Osteocyte (in vitro differentiated cells): ENCODE measurements at regions not wholly inside any gene's neighbourhood (a gene's known extent, or its start where the extent isn't known, plus 50 kb on each side); places are given as distances from the start of the nearest gene placed in this dataset.
"Not testable (repeated sequence)": the region's sequence is repeated elsewhere in the genome, so short reads cannot be mapped to it uniquely, and the experiment has no call there.

Experiments used
- DNase-seq: peaks from one replicate; pipeline ENCODE4 v3.0.0; 2021; ENCODE audit warnings: mixed read lengths; ENCODE audit not compliant: unreplicated experiment; ENCODE audit errors: extremely low spot score
- H3K27ac Mint-ChIP-seq: one replicate; pipeline ENCODE4 v1.8.0; 2021; ENCODE audit warnings: mild to moderate bottlenecking, mixed read lengths; ENCODE audit not compliant: unreplicated experiment
- H3K27me3 Mint-ChIP-seq: one replicate; pipeline ENCODE4 v1.8.0; 2021; ENCODE audit warnings: mixed read lengths; ENCODE audit not compliant: unreplicated experiment
- H3K36me3 Mint-ChIP-seq: one replicate; pipeline ENCODE4 v1.8.0; 2021; ENCODE audit warnings: mixed read lengths; ENCODE audit not compliant: unreplicated experiment
- H3K4me1 Mint-ChIP-seq: one replicate; pipeline ENCODE4 v1.8.0; 2021; ENCODE audit warnings: mixed read lengths; ENCODE audit not compliant: unreplicated experiment
- H3K4me3 Mint-ChIP-seq: one replicate; pipeline ENCODE4 v1.8.0; 2021; ENCODE audit warnings: mild to moderate bottlenecking, moderate library complexity, mixed read lengths; ENCODE audit not compliant: unreplicated experiment
- H3K9me3 Mint-ChIP-seq: one replicate; pipeline ENCODE4 v1.8.0; 2021; ENCODE audit warnings: mixed read lengths; ENCODE audit not compliant: unreplicated experiment
- CTCF ChIP-seq: fragments of 200-600 bp; sonication (generic); IDR thresholded peaks from 2 replicates; pipeline ENCODE4 v1.5.0; 2021; ENCODE audit warnings: antibody characterized with exemption, mild to moderate bottlenecking, moderate library complexity

- DNase-seq, result no peak
- no peak for TF ChIP-seq CTCF
- Mint-ChIP-seq H3K4me3 (no peak overlapping the region), H3K27me3 (peaks cover 3% of the 10 kb centered on the region), H3K27ac (no peak overlapping the region), H3K36me3 (no peaks in the 10 kb centered on the region), H3K4me1 (peaks cover 1% of the 10 kb centered on the region), H3K9me3 (no peaks in the 10 kb centered on the region)
Observed at GRCh38 chr1:48068206-48068605, 71.0 kb upstream of the TRABD2B start.

GRCh38 chr1:48066936-48067335 lies 69.8 kb upstream of the TRABD2B start:
- Mint-ChIP-seq H3K27me3 (peaks cover under 1% of the 10 kb centered on the region), H3K4me3 (no peak overlapping the region), H3K9me3 (no peaks in the 10 kb centered on the region), H3K27ac (no peak overlapping the region), H3K4me1 (peaks cover 1% of the 10 kb centered on the region), H3K36me3 (no peaks in the 10 kb centered on the region)
- DNase-seq, result no peak
- no peak for TF ChIP-seq CTCF

- H3K27ac Mint-ChIP-seq, DNase-seq, H3K4me1 Mint-ChIP-seq, H3K9me3 Mint-ChIP-seq, H3K36me3 Mint-ChIP-seq, H3K4me3 Mint-ChIP-seq: not testable (repeated sequence)
- H3K27me3 Mint-ChIP-seq, result peaks cover 10% of the 10 kb centered on the region
Observed at GRCh38 chr1:48064693-48065092, 67.5 kb upstream of the TRABD2B start.

- H3K27me3 Mint-ChIP-seq, result peaks cover 16% of the 10 kb centered on the region
- no peak overlapping the region for H3K27ac Mint-ChIP-seq
- DNase-seq, result no peak
- no peaks in the 10 kb centered on the region for H3K36me3 Mint-ChIP-seq
- no peak overlapping the region for H3K4me3 Mint-ChIP-seq
- H3K4me1 Mint-ChIP-seq, result no peaks in the 10 kb centered on the region
- TF ChIP-seq CTCF, result no peak
- no peaks in the 10 kb centered on the region for H3K9me3 Mint-ChIP-seq
Observed at GRCh38 chr1:48062353-48062752, 65.2 kb upstream of the TRABD2B start.

GRCh38 chr1:48061162-48062136 lies 64.3 kb upstream of the TRABD2B start:
- Mint-ChIP-seq H3K27ac (no peak overlapping the region), H3K27me3 (peaks cover 23% of the 10 kb centered on the region), H3K9me3 (no peaks in the 10 kb centered on the region), H3K4me3 (no peak overlapping the region), H3K4me1 (no peaks in the 10 kb centered on the region), H3K36me3 (no peaks in the 10 kb centered on the region)
- peak; percentile 78 for TF ChIP-seq CTCF
- no peak for DNase-seq
